ENCODE measurements at regions not wholly inside any gene's neighbourhood (a gene's known extent, or its start where the extent isn't known, plus 50 kb on each side); places are given as distances from the start of the nearest gene placed in this dataset.

GRCh38 chr12:126648074-126648473 is 1582.8 kb downstream of the AACS start:
- Histone ChIP-seq H3K27me3 (replicated peaks; ENCODE audit: insufficient read depth) (no peaks in the 10 kb centered on the region), H3K27ac (no peak overlapping the region), H3K36me3 (no peaks in the 10 kb centered on the region), H3K9me3 (no peaks in the 10 kb centered on the region), H3K4me3 (no peak overlapping the region), H3K4me1 (replicated peaks) (no peaks in the 10 kb centered on the region)
- no peak for DNase-seq (ENCODE audit: low spot score)
- intact Hi-C loops (cut with DNase I), result no loop called here
- TF ChIP-seq CTCF (IDR thresholded peaks at IDR 0.05), result no peak
- WGBS, result 73% methylated on average over 5 of the region's 5 CpGs

GRCh38 chr12:126651133-126651532 is 1585.9 kb downstream of the AACS start:
- no peak for DNase-seq (ENCODE audit: low spot score)
- WGBS, result 81% methylated on average over 5 of the region's 5 CpGs
- H3K4me1 ChIP-seq (replicated peaks), result no peaks in the 10 kb centered on the region
- H3K36me3 ChIP-seq, result no peaks in the 10 kb centered on the region
- no peak overlapping the region for H3K27ac ChIP-seq
- H3K4me3 ChIP-seq, result no peak overlapping the region
- H3K27me3 ChIP-seq (replicated peaks; ENCODE audit: insufficient read depth), result no peaks in the 10 kb centered on the region
- intact Hi-C loops (cut with DNase I), result no loop called here
- no peaks in the 10 kb centered on the region for H3K9me3 ChIP-seq
- TF ChIP-seq CTCF (IDR thresholded peaks at IDR 0.05), result no peak

- no peak for DNase-seq (ENCODE audit: low spot score)
- H3K27me3 ChIP-seq (replicated peaks; ENCODE audit: insufficient read depth), result no peaks in the 10 kb centered on the region
These were observed 1598.3 kb downstream of the AACS start for GRCh38 chr12:126663304-126664094.

GRCh38 chr12:126667339-126667738 is 1599.6 kb upstream of the TMEM132C start:
- no peaks in the 10 kb centered on the region for H3K27me3 ChIP-seq (replicated peaks; ENCODE audit: insufficient read depth)
- intact Hi-C loops (cut with DNase I), result no loop called here
- no peak overlapping the region for H3K27ac ChIP-seq
- H3K9me3 ChIP-seq, result no peaks in the 10 kb centered on the region
- no peaks in the 10 kb centered on the region for H3K4me1 ChIP-seq (replicated peaks)
- whole genome bisulfite sequencing, result 71% methylated on average over 4 of the region's 4 CpGs
- DNase-seq (ENCODE audit: low spot score), result no peak
- TF ChIP-seq POLR2AphosphoS5 (IDR thresholded peaks at IDR 0.05) (no peak), CTCF (IDR thresholded peaks at IDR 0.05) (no peak), POLR2A (IDR thresholded peaks at IDR 0.05) (no peak)
- no peak overlapping the region for H3K4me3 ChIP-seq
- no peaks in the 10 kb centered on the region for H3K36me3 ChIP-seq

More at GRCh38 chr12:126663304-126664094, 1598.3 kb downstream of the AACS start:
- TF ChIP-seq POLR2AphosphoS5 (IDR thresholded peaks at IDR 0.05) (no peak), CTCF (IDR thresholded peaks at IDR 0.05) (no peak), POLR2A (IDR thresholded peaks at IDR 0.05) (no peak)
- Histone ChIP-seq H3K36me3 (no peaks in the 10 kb centered on the region), H3K4me3 (no peak overlapping the region), H3K27ac (no peak overlapping the region), H3K9me3 (no peaks in the 10 kb centered on the region), H3K4me1 (replicated peaks) (no peaks in the 10 kb centered on the region)
- 39% methylated on average over 6 of the region's 6 CpGs for WGBS
- intact Hi-C loops (cut with DNase I), result no loop called here

GRCh38 chr12:126668538-126668937 is 1598.4 kb upstream of the TMEM132C start:
- H3K4me1 ChIP-seq (replicated peaks), result no peaks in the 10 kb centered on the region
- H3K27me3 ChIP-seq (replicated peaks; ENCODE audit: insufficient read depth), result no peaks in the 10 kb centered on the region
- H3K9me3 ChIP-seq, result no peaks in the 10 kb centered on the region
- intact Hi-C loops (cut with DNase I), result no loop called here
- no peak for DNase-seq (ENCODE audit: low spot score)
- 73% methylated on average over 1 of the region's 1 CpG for WGBS
- no peak for TF ChIP-seq POLR2AphosphoS5 (IDR thresholded peaks at IDR 0.05)
- no peak for TF ChIP-seq CTCF (IDR thresholded peaks at IDR 0.05)
- no peak for TF ChIP-seq POLR2A (IDR thresholded peaks at IDR 0.05)
- no peak overlapping the region for H3K4me3 ChIP-seq
- H3K36me3 ChIP-seq, result no peaks in the 10 kb centered on the region
- no peak overlapping the region for H3K27ac ChIP-seq

Data from prostate gland (tissue), 2 donors.